Epithelial cell of prostate (primary cell): ENCODE measurements at regions not wholly inside any gene's neighbourhood (a gene's known extent, or its start where the extent isn't known, plus 50 kb on each side); places are given as distances from the start of the nearest gene placed in this dataset.

Experiments
- DNase-seq: peaks from one replicate; pipeline ENCODE4 v3.0.0-alpha.2; 2011; ENCODE audit warnings: low read depth, low spot score
- H3K27ac ChIP-seq: fragments of 450-650 bp; 2 replicates; pipeline ENCODE4 v1.5.1; 2017; ENCODE audit warnings: mild to moderate bottlenecking

DNA sequence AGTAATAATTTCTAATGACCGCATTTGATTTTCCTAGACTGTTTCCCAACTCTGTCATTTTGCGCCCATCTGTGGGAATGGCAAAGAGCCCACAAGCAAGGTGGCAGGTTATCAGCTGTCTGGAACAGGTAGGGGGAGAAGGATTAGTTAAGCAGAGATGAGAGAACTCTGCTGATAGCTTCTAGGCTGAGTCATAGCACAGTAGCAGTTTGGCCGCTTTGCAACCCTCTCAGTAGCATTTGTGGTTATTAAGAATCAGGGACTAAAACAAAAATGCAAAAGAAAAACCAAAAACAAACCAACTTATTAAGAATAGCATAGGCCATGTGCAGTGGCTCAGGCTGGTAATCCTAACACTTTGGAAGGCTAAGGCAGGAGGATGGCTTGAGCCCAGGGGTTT lies 602.7 kb upstream of the SORCS1 start:
- no peak for DNase-seq
- no peak overlapping the region for H3K27ac ChIP-seq

DNA sequence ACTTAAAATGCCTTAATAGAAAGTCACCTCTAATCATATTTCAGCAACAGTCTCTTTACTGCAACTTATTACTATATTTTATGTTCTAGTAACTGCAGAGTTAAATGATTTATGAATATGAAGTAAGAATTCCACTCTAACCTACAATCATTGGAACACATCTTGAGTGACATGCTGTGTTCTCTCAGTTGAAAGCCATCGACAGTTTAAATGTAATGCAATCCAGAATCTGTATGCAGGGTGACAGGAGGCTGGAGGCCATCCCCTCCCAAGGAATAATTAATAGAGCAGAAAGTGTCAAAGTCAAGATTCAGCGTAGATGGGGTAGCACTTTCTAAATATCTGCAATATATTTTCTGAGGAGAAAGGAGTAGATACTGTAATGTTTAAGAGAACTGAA lies 590.3 kb upstream of the SORCS1 start:
- DNase-seq, result no peak
- no peak overlapping the region for H3K27ac ChIP-seq

DNA sequence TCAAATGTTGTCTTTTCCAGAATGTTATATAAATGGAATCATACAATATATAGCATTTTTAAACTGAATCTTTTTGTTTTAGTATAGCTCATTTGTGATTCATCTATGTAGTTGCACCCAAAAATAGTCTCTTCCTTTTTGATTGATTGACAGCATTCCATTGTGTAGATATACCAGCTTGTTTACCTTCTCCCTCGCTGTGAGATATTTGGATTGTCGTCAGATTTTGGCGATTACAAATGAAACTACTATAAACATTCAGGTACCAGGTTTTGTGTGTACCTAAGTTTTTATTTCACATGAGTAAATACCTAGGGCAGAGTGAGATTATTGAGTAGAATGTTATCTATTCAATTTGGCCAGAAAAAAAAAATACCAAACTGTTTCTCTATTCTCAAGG lies 584.7 kb upstream of the SORCS1 start:
- H3K27ac ChIP-seq, result no peak overlapping the region
- no peak for DNase-seq

DNA sequence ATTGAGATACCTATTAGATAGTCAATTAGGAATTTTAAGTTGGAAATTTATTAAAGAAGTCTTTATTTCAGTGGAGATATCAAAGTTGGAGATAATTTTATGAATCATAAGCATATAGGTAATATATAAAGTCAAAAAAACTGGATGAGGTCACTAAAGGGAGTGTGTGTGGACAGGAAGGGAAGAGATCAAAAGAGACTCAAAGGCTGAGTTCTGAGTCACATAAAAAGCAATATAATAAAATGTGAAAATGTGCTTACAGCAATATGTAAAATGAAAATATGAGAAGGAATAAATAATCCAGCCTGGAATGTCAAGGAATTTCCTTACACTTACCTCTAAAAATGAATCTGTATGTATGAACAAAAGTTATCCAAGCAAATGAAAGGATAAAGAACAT lies 583.3 kb upstream of the SORCS1 start:
- no peak for DNase-seq
- no peak overlapping the region for H3K27ac ChIP-seq

DNA sequence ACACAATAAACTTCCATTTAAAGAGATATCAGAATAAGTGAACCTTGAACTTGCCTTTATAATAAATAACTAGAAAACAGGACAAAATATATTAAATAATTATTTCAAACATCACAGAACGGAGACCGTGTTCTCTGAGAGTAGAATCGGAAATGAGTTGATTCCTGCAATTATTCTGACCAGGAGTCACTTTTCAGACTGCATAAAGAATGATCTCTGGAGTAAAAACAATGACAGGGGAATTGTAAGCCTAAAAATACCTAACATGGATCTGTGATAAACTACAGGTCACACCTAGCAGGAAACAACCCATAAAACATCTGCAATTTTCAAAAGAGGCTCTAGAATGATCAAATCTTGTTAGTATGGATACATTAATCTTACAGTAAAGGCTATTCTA lies 577.5 kb upstream of the SORCS1 start:
- H3K27ac ChIP-seq, result no peak overlapping the region
- DNase-seq, result no peak

DNA sequence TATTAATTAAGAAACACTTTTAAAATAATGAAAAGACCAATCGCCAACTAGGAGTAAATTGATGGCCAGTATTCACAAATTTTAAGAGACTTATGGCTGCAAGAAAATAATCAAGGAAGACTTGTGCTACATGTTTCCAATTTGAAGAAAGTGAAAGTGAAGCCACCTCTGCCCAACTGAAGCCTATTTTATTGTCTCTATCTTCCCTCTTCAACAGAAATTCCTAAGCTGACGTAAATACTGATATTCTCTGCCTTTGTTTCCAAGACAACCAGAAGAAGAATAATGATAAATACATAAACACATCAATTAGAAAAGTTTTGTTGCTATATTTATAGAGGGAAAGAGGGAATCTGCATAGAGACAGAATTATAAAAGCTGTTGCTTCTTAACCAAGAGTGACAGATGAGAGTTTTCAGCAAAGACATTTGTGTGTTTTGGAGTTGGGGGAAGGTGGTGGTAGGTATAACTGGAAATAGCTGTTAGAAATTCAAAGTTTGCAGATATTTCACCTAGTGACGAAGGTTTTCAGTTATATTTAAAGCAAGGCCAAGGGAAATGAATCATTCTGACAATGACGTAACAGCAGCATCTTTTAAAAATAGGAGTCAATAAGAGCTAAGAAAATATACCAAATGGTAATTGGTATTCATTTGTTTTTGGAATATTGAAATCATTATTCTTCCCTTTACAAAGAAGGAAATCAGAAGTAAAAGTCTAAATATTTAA lies 576.6 kb upstream of the SORCS1 start:
- DNase-seq, result no peak
- H3K27ac ChIP-seq, result no peak overlapping the region

DNA sequence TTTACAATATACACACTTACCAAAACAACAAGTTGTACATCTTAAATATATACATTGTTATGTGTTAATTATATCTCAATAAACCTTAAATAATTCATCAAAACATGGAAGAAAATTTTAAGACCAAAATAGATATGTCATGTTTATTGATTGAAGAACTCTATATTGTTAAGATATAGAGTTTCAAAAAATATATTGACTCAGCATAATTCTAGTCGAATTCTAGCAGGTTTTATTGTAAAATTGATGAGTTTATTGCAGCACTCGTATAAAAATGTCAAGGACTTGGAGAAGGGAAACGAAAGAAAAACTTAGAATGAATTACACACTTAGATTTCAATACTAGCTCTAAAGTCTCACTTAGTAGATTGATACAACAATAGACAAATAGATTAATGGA lies 575.4 kb upstream of the SORCS1 start:
- DNase-seq, result no peak
- H3K27ac ChIP-seq, result no peak overlapping the region

DNA sequence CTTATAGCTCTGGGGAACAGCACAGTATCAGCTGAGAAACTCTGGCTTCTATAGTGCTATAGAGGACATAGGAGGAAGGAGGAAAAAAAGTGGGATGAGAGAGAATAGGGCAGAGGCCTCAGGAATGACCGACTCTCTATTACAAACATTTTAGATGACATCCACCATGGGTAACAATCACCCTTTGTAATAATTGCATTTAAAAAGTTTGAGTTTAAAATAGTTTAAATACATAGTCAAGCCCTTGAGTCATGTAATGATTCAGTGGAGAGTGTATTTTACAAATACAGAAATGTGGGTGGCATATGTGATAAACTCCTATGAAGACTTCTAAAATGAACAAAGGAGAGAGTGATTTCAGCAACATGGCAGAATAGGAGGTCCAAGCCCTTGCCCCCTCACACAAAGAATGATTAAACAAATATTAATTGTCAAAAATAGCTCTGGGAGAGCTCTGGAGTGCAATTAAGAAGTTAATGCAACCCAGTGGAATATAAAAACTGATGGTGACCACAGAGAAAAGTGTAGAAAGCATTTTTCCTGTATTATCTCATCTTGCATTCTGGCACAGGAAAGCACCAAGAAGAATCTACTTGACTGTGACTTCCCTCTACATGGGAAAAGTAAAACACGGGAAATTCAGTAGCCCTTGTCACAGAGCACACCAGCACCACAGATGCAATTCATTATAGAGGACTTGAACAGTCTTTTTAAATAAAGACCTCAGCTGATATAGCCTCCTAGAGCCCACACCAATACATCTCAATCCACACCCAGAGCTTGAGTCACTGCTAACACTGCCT lies 569.0 kb upstream of the SORCS1 start:
- H3K27ac ChIP-seq, result no peak overlapping the region
- no peak for DNase-seq

DNA sequence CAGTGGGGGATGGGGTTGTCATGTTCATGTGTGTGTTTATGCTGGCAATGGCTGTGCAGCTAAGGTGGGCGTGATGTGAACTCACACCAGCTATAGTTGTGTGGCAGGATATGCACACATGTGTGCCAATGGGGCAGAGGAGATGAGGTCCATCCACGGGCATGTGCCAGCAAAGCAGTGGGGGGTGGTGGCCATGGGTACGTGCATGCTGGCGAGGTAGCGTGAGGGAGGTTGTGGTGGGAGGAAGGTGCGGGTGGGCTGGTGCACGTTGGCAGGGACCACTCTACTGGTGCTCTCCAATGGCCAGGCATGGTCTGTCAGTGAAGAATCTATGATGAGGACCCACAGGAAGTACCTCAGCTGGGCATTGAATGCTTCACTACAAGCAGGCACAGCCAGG lies 567.5 kb upstream of the SORCS1 start:
- DNase-seq, result no peak
- H3K27ac ChIP-seq, result no peak overlapping the region

DNA sequence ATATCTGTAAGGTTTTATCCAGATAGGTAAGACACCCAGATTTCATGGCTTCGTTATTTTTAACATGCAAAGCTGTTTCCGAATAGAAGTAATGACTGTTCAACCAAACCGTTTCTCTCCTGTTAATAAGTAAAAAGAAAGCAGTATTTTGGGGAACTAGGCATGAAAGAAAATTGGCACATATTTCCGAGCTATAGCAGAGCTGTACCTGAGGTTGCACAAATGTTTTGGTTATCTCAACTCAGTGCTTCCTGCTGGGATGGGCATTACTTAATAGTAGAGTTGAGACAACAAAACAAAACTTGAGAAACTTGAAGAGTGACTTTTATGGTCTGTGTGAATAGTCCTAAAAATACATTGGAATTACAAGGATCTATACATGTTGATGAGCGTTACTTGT lies 564.3 kb upstream of the SORCS1 start:
- no peak for DNase-seq

DNA sequence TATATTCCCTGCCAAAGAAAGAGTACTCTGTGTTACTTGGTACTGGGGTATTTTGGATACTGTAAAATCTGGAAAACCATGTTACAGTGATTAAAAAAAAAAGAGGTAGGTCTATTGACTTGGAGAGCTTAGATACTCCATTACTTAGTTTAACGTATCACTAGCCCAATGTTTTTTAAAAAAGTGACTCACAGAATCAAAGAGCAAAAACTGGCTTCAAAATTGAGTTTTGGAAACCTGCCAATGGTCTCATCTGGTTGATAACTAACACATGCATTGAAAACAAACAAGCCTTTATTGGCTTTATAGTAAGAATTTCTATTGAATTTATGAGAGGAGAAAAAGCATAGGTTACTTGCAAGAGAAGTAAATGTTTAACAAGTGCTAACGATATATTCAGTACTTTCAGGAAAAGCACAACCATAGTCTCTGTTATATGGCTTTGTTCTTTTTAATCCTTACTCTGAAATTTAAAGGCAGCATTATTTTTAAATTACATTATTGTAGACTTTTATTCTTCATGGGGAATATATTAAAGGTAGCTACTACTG lies 563.3 kb upstream of the SORCS1 start:
- no peak for DNase-seq
- H3K27ac ChIP-seq, result no peak overlapping the region

More for the DNA sequence above, 564.3 kb upstream of the SORCS1 start:
- no peak overlapping the region for H3K27ac ChIP-seq

DNA sequence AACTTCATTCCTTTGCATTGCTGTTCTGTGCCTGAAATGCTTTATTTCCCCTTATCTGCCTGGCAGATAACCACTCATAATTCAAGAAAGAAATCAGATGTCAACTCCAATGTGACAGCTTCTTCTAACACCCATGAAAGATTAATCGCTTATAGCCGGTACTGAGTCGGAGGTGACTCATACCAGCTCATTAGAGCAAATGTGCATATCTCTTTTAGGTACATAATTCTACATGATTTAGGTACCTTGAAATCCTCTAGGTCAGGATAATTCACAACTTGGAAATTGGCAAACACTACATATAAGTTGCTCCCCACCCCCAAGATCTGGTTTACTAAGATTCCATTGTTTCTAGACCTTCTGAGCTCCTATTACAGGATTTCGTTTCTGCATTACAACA lies 554.4 kb upstream of the SORCS1 start:
- no peak overlapping the region for H3K27ac ChIP-seq
- DNase-seq, result no peak

DNA sequence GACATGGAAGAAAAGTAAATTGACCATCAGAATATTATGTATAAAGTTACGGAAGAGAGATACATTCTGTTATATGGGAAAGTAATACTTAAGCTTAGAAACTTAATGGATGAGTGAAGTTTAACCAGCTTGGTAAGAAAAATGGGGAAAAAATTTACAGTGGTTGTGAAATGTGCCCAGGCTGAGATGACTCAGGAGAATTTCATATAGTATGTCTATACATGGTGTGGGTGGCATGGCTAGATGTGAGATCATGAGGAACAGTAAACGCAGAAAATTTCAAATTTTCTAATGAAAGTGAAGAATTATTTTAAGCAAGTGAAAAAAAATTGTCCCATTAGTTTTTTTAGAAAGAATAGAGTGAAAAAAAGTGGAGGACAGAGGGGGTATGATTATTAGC lies 552.5 kb upstream of the SORCS1 start:
- no peak overlapping the region for H3K27ac ChIP-seq
- DNase-seq, result no peak

DNA sequence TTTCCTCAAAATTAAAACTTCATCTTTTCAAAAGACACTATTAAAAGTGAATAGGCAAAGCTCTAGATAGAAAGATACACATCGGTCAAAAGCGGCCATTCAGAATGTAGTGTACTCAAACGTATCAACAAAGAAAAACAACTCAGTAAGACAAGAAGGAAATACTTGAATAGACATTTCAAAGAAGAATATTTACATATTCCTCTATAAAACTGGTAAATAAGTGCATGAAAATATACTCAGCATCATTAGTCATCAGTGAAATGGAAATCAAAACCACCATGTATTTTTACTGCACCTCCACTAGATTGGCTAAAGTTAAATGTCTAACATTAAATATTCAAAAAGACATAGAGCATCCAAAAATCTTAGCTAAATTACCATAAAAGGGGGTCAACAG lies 551.1 kb upstream of the SORCS1 start:
- DNase-seq, result no peak
- H3K27ac ChIP-seq, result no peak overlapping the region

DNA sequence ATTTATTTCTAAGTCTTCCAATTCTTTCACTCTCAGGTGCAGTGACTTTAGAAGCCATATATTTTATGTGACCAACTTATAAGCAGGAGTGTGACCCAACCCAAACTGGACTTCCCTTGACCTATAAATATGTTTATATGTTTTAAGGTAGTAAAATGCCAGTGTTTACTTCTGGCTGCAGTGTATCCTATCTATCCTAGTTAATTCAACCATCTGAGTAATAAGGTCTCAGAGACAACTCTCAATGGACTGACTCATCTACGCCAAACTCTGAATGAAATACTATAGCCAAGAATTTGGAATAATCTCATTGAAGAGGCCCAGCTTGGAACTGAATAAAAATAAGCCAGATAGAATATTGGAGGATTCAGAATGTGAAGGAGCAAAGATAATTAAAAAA lies 544.5 kb upstream of the SORCS1 start:
- DNase-seq, result no peak
- H3K27ac ChIP-seq, result no peak overlapping the region

DNA sequence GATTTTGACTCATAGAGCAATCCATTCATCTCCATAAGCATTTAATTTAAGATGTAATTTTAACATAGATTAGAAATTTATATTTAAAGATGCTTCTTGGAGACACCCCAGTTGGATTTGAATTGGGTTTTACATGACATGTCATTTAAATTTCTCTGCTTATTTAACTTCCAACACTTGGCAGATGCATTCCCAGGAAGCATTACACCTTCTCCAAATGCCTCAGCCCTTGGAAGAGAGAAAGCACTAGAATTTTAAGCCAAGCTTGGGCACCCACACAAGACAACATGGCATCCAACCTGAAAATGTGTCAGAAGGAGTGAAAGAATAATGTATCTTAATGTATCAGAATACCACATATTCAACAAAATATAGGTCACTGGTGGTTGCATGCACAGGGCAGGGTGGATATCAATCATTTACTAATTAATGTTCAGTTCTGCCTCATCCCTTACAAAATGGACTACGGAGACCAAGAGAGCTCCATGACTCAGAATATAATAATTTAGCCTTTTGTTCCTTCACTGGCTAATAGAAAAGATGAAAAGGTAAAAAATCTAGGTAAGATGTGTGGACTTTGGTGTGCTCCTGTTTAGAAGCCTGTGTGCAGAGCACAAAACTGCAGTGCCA lies 541.7 kb upstream of the SORCS1 start:
- no peak for DNase-seq
- no peak overlapping the region for H3K27ac ChIP-seq

DNA sequence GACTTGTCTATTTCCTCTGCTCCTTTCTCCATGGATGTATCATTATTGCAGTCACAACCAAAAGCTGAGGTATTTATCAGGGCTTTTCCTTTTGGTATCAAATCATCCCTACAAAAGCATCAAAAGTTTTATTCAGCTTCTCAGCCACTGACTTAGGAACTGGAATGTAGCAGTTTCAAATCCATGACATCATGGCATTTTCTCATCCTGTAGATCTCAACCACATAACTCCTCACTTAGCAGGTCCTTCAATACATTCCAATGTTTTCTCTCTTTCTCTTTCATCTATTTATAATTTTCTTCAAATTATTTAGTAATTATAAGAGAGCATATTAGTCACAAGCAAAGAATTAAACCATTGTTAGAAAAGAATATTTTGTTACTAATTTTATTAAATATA lies 537.4 kb upstream of the SORCS1 start:
- no peak overlapping the region for H3K27ac ChIP-seq
- no peak for DNase-seq

DNA sequence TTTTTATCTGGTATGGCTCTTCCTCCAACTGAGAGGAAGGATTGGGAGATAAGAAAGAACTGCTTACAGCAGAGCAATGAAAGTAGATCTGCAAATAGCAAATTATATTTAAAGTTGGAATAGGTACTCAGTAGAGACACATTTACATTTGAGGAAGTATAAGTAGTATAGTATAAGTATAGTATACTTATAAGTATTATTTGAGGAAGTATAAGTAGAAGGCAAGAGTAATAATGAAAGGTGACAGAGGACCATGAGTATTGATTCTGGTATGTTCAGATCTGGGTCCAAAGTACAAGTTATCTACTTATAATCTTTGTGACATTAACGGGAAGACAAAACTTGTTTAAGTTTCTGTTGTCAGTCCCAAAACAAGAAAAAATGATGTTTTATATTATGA lies 527.6 kb upstream of the SORCS1 start:
- no peak overlapping the region for H3K27ac ChIP-seq
- no peak for DNase-seq

DNA sequence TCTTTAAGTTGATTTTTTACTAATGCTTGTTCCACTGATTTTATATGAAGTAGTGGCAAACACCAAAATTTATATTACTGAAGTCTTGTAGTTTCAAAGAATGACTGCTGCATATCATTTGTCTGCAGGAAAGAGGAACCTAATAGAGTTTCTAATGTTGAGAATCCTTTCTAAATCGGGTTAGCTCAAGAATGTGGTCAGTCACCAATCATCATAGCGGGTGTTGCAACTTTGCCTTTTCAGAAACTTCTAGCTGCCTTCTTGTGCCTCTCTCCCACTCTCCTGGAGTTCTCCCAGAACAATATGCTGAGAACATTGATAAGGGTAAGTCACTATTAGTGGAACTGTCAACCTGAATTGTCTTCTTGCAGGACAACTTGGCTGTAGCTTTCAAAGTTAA lies 524.8 kb upstream of the SORCS1 start:
- no peak overlapping the region for H3K27ac ChIP-seq
- no peak for DNase-seq

DNA sequence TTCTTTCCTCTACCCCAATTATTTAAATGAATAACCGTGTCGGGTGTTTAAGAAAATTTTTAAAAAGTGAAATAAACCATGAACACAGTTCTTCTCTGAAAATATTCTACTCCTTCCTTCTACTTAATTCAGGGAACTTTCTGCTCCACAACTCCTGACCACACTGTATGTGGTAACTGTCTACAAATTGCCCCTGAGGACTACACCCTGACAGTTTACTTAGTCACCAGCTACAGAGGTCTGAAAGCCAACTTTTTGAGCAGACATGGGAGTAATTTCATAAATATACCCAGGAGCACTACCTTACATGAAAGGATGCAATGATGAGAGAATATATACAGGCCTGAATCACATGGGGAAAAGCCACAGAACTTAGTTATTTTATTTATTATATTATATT lies 523.2 kb upstream of the SORCS1 start:
- no peak overlapping the region for H3K27ac ChIP-seq
- DNase-seq, result no peak

DNA sequence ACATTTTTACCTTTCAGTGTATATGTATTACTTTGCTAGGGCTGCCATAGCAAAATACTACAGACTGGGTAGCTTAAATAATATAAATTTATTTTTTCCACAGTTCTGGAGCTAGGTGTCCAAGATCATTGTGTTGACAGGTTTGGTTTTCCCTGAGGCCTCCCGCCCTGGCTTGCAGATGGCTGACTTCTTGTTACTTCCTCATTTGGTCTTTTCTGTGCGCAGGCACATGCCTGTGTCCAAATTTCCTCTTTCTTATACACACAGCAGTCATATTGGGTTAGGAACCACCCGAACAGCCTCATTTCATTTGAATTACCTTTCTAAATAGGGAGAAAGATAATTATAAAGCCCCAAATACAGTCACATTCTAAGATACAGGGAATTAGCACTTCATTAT lies 521.6 kb upstream of the SORCS1 start:
- no peak overlapping the region for H3K27ac ChIP-seq
- no peak for DNase-seq
